GM12878 (cell line): ENCODE measurements at regions not wholly inside any gene's neighbourhood (a gene's known extent, or its start where the extent isn't known, plus 50 kb on each side); places are given as distances from the start of the nearest gene placed in this dataset.

Experiments
- ATAC-seq: fragments of 200-7000 bp; cut with Tn5 transposase; 3 replicates; pipeline ENCODE4 v1.9.1; 2020; ENCODE audit warnings: mild to moderate bottlenecking, moderate library complexity
- BruUV-seq: library from RNA; stranded (reverse); fragments of 400-500 nt; replicated peaks from 2 replicates; lab custom pipeline; 2021; lab: Mats Ljungman, UMichigan
- CTCF ChIA-PET: fragments of 300-600 bp; sonication (Branson Sonifier 250); formaldehyde crosslinking; extraction: SDS; loops from one replicate; lab custom pipeline; 2021; ENCODE audit warnings: inconsistent platforms; lab: Yijun Ruan, JAX
- POLR2A ChIA-PET: fragments of 350-600 bp; formaldehyde crosslinking; extraction: SDS; loops from one replicate; lab custom pipeline; 2021; ENCODE audit warnings: inconsistent platforms; lab: Charles Lee
- RAD21 ChIA-PET: fragments of 300-600 bp; sonication (Branson Sonifier 250); formaldehyde crosslinking; loops from one replicate; lab custom pipeline; 2023; ENCODE audit warnings: antibody characterized with exemption; ENCODE audit not compliant: unreplicated experiment; lab: Charles Lee
- SMC1A ChIA-PET: fragments of 300-600 bp; sonication (Branson Sonifier 250); formaldehyde crosslinking; loops from one replicate; lab custom pipeline; 2023; ENCODE audit not compliant: unreplicated experiment, uncharacterized antibody; lab: Charles Lee
- DNase-seq: peaks from one replicate; pipeline ENCODE4 v3.0.0-alpha.2; 2011; ENCODE audit warnings: low read depth, low spot score
- FAIRE-seq: peaks from 3 replicates; lab custom pipeline; 2011; peaks lifted over from hg19 to GRCh38; lab: Jason Lieb, UNC
- H2AFZ ChIP-seq: 2 replicates; pipeline ENCODE4 v1.6.0; 2011; ENCODE audit warnings: low read depth, low read length, control low read depth; ENCODE audit not compliant: control insufficient read depth
- H3K27ac ChIP-seq: 2 replicates; pipeline ENCODE4 v1.5.1; 2011; ENCODE audit warnings: control low read depth; ENCODE audit not compliant: control insufficient read depth, insufficient read depth
- H3K27me3 ChIP-seq, 2 experiments: replicated peaks in 1 of 2; 2 replicates each; pipeline versions ENCODE4 v1.6.0 to v1.6.1; 2011; ENCODE audit warnings: low read length in 1 of 2; ENCODE audit not compliant: control insufficient read depth in 2 of 2, insufficient read depth in 2 of 2
- H3K36me3 ChIP-seq, 2 experiments: 2 replicates each; pipeline ENCODE4 v1.5.1; 2011; ENCODE audit warnings: low read length in 1 of 2; ENCODE audit not compliant: control insufficient read depth in 2 of 2, insufficient read depth in 2 of 2
- H3K4me1 ChIP-seq: 2 replicates; pipeline ENCODE4 v1.6.1; 2011; ENCODE audit warnings: mild to moderate bottlenecking, low read length, moderate library complexity, mixed read lengths; ENCODE audit not compliant: control insufficient read depth, insufficient read depth
- H3K4me2 ChIP-seq: 2 replicates; pipeline ENCODE4 v1.6.0; 2011; ENCODE audit warnings: control low read depth; ENCODE audit not compliant: control insufficient read depth, insufficient read depth
- H3K4me3 ChIP-seq: fragments of 200-600 bp; sonication (generic); 2 replicates; pipeline ENCODE4 v1.5.1; 2016
- H3K79me2 ChIP-seq: 2 replicates; pipeline ENCODE4 v1.6.0; 2011; ENCODE audit warnings: low read length; ENCODE audit not compliant: control insufficient read depth, insufficient read depth
- H3K9ac ChIP-seq: 2 replicates; pipeline ENCODE4 v1.8.0; 2011; ENCODE audit warnings: low read length, control low read depth, mixed read lengths; ENCODE audit not compliant: control insufficient read depth, insufficient read depth
- H3K9me3 ChIP-seq: replicated peaks from 3 replicates; pipeline ENCODE4 v1.5.1; 2011; ENCODE audit warnings: mild to moderate bottlenecking, low read length; ENCODE audit not compliant: control insufficient read depth, insufficient read depth
- H4K20me1 ChIP-seq: 2 replicates; pipeline ENCODE4 v1.6.0; 2011; ENCODE audit not compliant: control insufficient read depth, insufficient read depth
- ASH2L ChIP-seq: fragments of 300-600, 200-600 bp; sonication (generic); IDR thresholded peaks from 2 replicates; pipeline ENCODE4 v1.6.1; 2017; ENCODE audit warnings: low read depth, mild to moderate bottlenecking, borderline replicate concordance
- CHD4 ChIP-seq: fragments of 200-600 bp; sonication (generic); IDR thresholded peaks from 2 replicates; pipeline ENCODE4 v1.6.1; 2016; ENCODE audit warnings: mild to moderate bottlenecking
- GATAD2B ChIP-seq: fragments of 450-650 bp; conservative IDR thresholded peaks from 2 replicates; pipeline ENCODE4 v1.6.1; 2017; ENCODE audit warnings: low read depth, mild to moderate bottlenecking, moderate library complexity
- SIN3A ChIP-seq: IDR thresholded peaks from 2 replicates; pipeline ENCODE4 v1.6.1; 2012; ENCODE audit warnings: low read depth, low read length, improper control_type of control experiment
- SPI1 ChIP-seq: IDR thresholded peaks from 2 replicates; pipeline ENCODE4 v1.6.1; 2011; ENCODE audit warnings: low read depth, mild to moderate bottlenecking, low read length, moderate library complexity, borderline replicate concordance; ENCODE audit not compliant: insufficient read depth
- SREBF1 ChIP-seq: IDR thresholded peaks from 2 replicates; pipeline ENCODE4 v1.6.1; 2012; ENCODE audit warnings: mild to moderate bottlenecking, low read length
- STAT3 ChIP-seq: IDR thresholded peaks from 2 replicates; pipeline ENCODE4 v1.6.1; 2011; ENCODE audit warnings: low read depth, low read length, improper control_type of control experiment
- USF1 ChIP-seq: IDR thresholded peaks from 2 replicates; pipeline ENCODE4 v1.6.1; 2011; ENCODE audit warnings: borderline replicate concordance, low read depth, mild to moderate bottlenecking, moderate library complexity, mixed read lengths, low read length; ENCODE audit not compliant: insufficient read depth; ENCODE audit errors: extremely low read length
- WGBS: methylation state at CpG from one replicate; pipeline ENCODE4 v1.1.6; 2016; ENCODE audit warnings: low lambda C conversion rate; ENCODE audit not compliant: insufficient replicate concordance, insufficient coverage; ENCODE audit errors: missing lambda C conversion rate; 5-methylcytosine and 5-hydroxymethylcytosine counted together
- in situ Hi-C: fragments of 300-500 bp; cut with MboI; formaldehyde crosslinking; loops from 9 replicates; pipeline ENCODE4 v1.14.3; 2018; ENCODE audit warnings: mixed read lengths
- intact Hi-C: fragments of 100-400 bp; cut with micrococcal nuclease; formaldehyde crosslinking; loops from one replicate; pipeline ENCODE4 v1.14.2; 2022; ENCODE audit not compliant: unreplicated experiment
- TF ChIP-seq, protein P1 (sequence below): fragments of 450-650 bp; IDR thresholded peaks from 2 replicates; pipeline ENCODE4 v1.6.1; 2018; ENCODE audit warnings: borderline replicate concordance, mild to moderate bottlenecking; ENCODE audit not compliant: partially characterized antibody

DNA sequence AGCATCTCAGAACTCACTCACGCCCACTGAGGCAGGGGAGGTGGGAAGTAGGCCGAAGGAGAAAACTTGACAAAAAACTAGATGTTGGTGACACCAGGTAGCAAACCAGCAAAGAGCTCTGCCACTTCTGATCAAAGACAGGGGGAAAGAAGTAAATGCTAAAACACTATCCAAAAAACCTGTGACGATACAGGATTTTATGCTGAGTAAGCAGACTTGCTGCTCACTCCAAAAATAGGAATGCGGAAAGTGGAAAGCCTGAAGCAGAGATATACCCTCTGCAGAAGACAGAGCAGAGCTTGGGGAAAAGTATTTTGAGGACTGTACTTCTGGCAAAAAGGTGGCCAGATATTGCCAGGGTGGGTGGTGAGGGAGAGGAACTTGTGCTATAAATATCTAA, 73.3 kb upstream of the YPEL5 start:
- SMC1A ChIA-PET, result interaction anchor here (0.7 to 1.3 kb wide), 5 partner anchors 9 to 1967 kb away, joined by 3 to 4 read pairs (median 3); no protein-coding TSS in a partner anchor
- 40% methylated on average over 4 of the region's 4 CpGs for WGBS
- Histone ChIP-seq H3K4me2 (no peak overlapping the region), H3K27me3 (peaks cover 1 to 4% of the 10 kb centered on the region in 2 experiments; a peak in 3 of 4 replicates), H3K4me3 (no peak overlapping the region), H3K79me2 (no peaks in the 10 kb centered on the region), H2AFZ (no peak overlapping the region), H3K4me1 (no peaks in the 10 kb centered on the region), H3K9me3 (no peaks in the 10 kb centered on the region), H4K20me1 (no peaks in the 10 kb centered on the region), H3K27ac (no peak overlapping the region), H3K36me3 (no peaks in the 10 kb centered on the region), H3K9ac (no peak overlapping the region)
- no peak for ATAC-seq
- POLR2A ChIA-PET, result no interaction called here
- no peak for TF ChIP-seq SPI1
- TF ChIP-seq CHD4, result no peak
- no peak for TF ChIP-seq GATAD2B
- TF ChIP-seq SIN3A, result no peak
- no peak for TF ChIP-seq STAT3
- TF ChIP-seq USF1, result no peak
- TF ChIP-seq SREBF1, result no peak
- TF ChIP-seq, protein P1, sequence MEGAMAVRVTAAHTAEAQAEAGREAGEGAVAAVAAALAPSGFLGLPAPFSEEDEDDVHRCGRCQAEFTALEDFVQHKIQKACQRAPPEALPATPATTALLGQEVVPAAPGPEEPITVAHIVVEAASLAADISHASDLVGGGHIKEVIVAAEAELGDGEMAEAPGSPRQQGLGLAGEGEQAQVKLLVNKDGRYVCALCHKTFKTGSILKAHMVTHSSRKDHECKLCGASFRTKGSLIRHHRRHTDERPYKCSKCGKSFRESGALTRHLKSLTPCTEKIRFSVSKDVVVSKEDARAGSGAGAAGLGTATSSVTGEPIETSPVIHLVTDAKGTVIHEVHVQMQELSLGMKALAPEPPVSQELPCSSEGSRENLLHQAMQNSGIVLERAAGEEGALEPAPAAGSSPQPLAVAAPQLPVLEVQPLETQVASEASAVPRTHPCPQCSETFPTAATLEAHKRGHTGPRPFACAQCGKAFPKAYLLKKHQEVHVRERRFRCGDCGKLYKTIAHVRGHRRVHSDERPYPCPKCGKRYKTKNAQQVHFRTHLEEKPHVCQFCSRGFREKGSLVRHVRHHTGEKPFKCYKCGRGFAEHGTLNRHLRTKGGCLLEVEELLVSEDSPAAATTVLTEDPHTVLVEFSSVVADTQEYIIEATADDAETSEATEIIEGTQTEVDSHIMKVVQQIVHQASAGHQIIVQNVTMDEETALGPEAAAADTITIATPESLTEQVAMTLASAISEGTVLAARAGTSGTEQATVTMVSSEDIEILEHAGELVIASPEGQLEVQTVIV, result no peak
- TF ChIP-seq ASH2L, result no peak
- CTCF ChIA-PET, result interaction anchor here (0.7 to 4.4 kb wide), 6 partner anchors 9 to 763 kb away, joined by 3 to 58 read pairs (median 4); no protein-coding TSS in a partner anchor
- BruUV-seq, result no TSS peak
- RAD21 ChIA-PET, result interaction anchor here (1.6 kb wide), 1 partner anchor 638 kb away, joined by 3 read pairs; no protein-coding TSS in a partner anchor
- in situ Hi-C loops, result loop anchor here (5.0 to 10.0 kb wide), 2 partner anchors 156 to 1119 kb away; no protein-coding TSS in a partner anchor
- no peak for FAIRE-seq
- intact Hi-C loops, result loop anchor here (5.0 kb wide), 1 partner anchor 776 kb away; no protein-coding TSS in a partner anchor
- DNase-seq, result no peak
